ENCODE measurements at regions not wholly inside any gene's neighbourhood (a gene's known extent, or its start where the extent isn't known, plus 50 kb on each side); places are given as distances from the start of the nearest gene placed in this dataset.

- no peak for TF ChIP-seq CTCF (IDR thresholded peaks at IDR 0.05; ENCODE audit: extremely low read depth, missing control alignments)
- no peak for DNase-seq (ENCODE audit: low spot score)
These were observed 100.7 kb upstream of the STX18 start for GRCh38 chr4:4642496-4643000.

GRCh38 chr4:4641661-4642495 lies 100.0 kb upstream of the STX18 start:
- no peak for TF ChIP-seq CTCF (IDR thresholded peaks at IDR 0.05; ENCODE audit: extremely low read depth, missing control alignments)
- DNase-seq (ENCODE audit: low spot score) = no peak

- no peak for DNase-seq (ENCODE audit: low spot score)
- TF ChIP-seq CTCF (IDR thresholded peaks at IDR 0.05; ENCODE audit: extremely low read depth, missing control alignments) = no peak
These were observed 99.4 kb upstream of the STX18 start for GRCh38 chr4:4641254-4641653.

- TF ChIP-seq CTCF (IDR thresholded peaks at IDR 0.05; ENCODE audit: extremely low read depth, missing control alignments) = no peak
- DNase-seq (ENCODE audit: low spot score) = no peak
These were observed 98.8 kb upstream of the STX18 start for GRCh38 chr4:4640692-4641091.

- TF ChIP-seq CTCF (IDR thresholded peaks at IDR 0.05; ENCODE audit: extremely low read depth, missing control alignments) = no peak
- no peak for DNase-seq (ENCODE audit: low spot score)
These were observed 97.5 kb upstream of the STX18 start for GRCh38 chr4:4639370-4639769.

GRCh38 chr4:4637710-4638109 lies 95.9 kb upstream of the STX18 start:
- peak; percentile 59 for DNase-seq (ENCODE audit: low spot score)
- no peak for TF ChIP-seq CTCF (IDR thresholded peaks at IDR 0.05; ENCODE audit: extremely low read depth, missing control alignments)

GRCh38 chr4:4633431-4633830 lies 91.6 kb upstream of the STX18 start:
- TF ChIP-seq CTCF (IDR thresholded peaks at IDR 0.05; ENCODE audit: extremely low read depth, missing control alignments) = no peak

More at GRCh38 chr4:4633431-4633830, 91.6 kb upstream of the STX18 start:
- no peak for DNase-seq (ENCODE audit: low spot score)

Data from GM20000 (cell line).